ENCODE measurements at regions not wholly inside any gene's neighbourhood (a gene's known extent, or its start where the extent isn't known, plus 50 kb on each side); places are given as distances from the start of the nearest gene placed in this dataset.

GRCh38 chr6:91436448-91436847 is 849.6 kb upstream of the MAP3K7 start:
- ATAC-seq: no peak

DNA sequence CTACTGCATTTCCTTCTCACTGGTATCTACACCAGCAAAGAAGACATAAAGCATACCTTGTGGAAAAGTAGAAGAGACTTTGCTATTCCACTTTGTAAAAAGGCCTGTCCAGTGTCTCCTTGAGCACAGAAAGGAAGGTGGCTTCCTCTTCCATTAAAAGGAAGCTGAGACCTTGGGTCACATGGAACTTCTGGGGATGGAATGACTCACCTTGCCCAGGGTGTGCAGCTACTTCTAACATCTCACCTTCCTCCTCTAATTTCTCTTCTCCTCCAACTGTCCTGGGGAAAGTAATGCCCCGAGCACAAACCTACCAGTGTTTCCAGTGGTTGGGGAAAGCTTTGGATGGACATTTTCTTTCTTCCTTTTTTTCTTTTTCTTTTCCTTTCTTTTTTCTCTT is 848.8 kb upstream of the MAP3K7 start:
- ATAC-seq: no peak

DNA sequence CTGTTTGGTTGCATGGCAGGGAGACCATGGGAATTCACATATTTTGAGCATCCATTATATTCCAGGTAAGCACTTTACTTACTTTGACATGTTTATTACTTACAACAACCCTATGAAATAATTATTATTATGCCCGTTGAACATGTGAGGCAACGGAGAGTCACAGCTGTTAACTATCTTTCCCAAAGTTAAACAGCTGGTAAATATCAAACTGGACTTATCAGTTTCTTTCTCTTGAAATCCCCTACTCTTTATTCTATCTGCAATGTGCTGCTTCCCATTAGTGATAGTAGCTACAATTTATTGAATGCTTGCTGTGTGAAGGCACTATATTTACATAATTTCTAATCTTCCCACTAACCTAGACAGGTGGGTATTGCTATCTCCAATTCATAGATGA is 847.7 kb upstream of the MAP3K7 start:
- ATAC-seq: no peak

GRCh38 chr6:91433660-91434534 is 847.0 kb upstream of the MAP3K7 start:
- ATAC-seq: no peak

DNA sequence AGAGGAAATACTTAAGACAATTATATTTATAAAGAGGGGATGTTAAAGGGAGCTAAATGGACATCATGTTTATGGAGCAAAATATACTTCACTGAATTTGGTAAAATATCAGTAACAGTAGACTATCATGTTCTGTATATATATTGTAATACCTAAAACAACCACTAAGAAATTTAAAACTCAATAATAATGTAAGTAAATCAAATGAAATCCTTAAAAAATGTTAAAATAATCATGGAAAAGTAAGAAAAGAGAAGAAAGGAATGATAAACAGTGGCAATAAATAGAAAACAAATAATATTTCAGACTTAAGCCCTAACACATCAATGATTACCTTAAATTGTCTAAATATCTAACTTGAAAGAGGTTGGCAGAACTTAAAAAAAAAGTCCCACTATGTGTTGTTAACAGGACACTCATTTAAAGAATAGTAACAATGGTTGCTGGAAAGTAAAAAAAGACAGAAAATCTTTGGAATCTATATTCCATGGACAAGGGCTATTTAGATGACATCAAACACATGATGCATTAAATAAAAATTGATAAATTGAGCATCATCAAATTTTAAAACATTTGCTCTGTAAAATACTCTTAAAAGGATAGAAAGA is 842.2 kb upstream of the MAP3K7 start:
- no peak for ATAC-seq

DNA sequence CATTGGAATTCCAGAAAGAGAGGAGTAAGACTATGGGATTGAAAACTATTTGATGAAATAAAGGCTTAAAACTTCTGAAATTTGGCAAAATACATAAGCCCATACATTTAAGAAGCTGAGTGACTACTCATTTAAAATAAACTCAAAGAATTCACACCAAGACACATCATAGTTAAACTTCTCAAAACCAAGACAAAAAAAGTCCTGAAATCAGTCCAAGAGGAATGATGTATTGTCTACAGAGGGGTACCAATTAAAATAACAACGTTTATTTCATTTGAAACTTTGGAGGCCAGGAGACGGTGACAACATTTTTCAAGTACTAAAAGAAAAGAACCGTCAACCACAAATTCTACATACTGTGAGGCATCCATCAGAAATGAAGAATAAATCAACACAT is 841.4 kb upstream of the MAP3K7 start:
- no peak for ATAC-seq

DNA sequence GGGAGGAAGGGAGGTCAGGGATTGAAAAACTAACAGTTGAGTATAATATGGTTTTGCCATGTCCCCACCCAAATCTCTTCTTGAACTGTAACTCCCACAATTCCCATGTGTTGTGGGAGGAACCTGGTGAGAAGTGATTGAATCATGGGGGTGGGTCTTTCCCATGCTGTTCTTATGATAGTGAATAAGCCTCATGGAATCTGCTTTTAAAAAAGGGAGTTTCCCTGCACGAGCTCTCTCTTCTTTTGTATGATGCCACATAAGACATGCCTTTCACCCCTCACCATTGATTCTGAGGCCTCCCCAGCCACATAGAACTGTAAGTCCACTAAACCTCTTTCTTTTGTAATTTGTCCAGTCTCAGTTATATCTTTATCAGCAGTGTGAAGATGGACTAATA is 833.4 kb upstream of the MAP3K7 start:
- no peak for ATAC-seq

DNA sequence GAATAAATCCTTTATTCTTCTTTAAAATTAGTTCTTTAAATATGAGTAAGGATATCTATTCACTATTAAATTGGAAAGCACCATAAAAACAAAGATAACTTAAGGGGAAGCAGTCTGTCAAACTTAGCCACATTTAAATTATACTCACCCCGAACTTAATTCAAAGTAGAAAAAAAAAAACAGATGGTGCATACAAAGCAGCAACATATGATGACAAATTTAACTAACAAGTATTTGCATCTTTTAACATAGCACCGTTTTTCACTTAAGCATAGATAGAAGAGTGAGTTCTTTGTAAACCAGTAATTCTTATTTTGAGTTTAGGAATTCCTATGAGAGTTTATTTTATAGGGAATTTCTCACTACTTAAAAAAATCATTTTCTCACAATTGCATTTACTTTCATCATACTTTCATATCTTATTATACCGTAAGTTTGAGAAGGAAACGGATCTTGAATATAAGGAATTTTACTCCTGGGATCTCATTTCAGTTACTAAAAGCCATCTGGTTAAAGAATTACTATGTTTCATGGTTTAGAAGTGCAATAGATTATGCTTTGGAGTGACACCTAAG is 828.2 kb upstream of the MAP3K7 start:
- ATAC-seq: no peak

- no peak for ATAC-seq
Measured at GRCh38 chr6:91412532-91412931, 825.7 kb upstream of the MAP3K7 start.

DNA sequence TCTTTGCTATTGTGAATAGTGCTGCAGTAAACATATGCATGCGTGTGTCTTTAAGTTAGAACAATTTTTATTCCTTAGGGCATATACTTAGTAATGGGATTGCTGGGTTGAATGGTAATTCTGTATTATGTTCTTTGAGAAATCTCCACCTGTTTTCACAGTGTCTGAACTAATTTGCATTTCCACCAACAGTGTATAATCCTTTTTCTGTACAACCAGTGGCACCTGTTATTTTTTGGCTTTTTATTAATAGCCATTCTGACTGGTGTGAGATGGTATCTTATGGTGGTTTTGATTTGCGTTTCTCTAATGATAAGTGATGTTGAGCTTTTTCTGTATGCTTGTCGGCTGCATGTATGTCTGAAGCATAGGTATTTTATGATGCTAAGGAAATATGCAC is 820.8 kb upstream of the MAP3K7 start:
- no peak for ATAC-seq

- no peak for ATAC-seq
Measured at GRCh38 chr6:91392951-91393350, 806.1 kb upstream of the MAP3K7 start.

DNA sequence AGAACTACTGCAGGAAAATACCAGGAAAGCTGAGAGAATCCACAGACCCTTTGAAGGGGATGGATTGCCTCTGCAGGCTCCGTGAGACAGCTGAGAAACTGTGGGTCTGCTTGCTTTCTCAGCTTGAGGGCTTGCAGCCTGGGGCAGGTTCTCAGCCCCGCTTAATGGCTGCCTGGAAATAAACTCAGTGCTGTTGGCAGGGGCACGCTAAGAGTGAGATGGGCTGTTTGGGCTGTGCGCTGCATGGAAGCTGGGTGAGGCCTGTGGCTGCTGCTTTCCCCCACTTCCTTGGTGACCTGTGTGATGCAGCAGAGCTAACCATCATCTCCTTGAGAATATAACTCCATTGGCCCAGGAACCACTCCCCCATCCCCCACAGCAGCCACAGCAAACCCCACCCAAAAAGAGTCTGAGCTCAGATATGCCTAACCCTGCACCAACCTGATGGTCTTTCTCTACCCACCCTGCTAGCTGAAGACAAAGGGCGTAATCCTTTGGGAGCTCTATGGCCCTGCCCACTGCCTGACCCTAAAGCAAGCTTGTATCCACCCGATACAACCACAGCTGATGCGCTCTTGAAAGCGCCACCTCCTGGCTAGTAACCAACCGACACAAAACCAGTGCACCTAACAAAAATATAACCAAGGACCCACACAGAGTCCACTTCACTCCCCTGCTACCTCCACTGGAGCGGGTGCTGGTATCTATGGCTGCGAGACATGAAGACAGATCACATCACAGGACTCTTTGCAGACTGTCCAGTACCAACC is 800.6 kb upstream of the MAP3K7 start:
- no peak for ATAC-seq

DNA sequence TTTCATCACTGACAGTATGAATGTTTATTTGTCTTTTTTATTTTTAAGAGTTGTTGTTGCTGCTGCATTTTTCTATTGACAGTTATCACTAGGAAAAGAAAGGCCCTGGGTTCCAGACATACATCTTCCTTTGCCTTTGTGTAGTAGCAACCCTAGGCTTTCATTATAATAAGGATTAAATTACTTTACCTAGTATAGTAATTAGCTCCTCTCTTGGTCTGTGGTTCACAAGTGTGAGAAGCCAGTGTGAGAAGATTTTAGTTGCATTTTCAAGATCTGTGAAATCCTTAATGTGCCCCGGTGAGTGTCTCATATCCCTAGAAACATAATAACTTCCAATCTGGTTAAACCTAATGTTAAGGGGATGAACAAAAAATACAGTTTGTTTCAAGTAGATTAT is 799.3 kb upstream of the MAP3K7 start:
- ATAC-seq: no peak

GRCh38 chr6:91383207-91383606 is 796.3 kb upstream of the MAP3K7 start:
- no peak for ATAC-seq

DNA sequence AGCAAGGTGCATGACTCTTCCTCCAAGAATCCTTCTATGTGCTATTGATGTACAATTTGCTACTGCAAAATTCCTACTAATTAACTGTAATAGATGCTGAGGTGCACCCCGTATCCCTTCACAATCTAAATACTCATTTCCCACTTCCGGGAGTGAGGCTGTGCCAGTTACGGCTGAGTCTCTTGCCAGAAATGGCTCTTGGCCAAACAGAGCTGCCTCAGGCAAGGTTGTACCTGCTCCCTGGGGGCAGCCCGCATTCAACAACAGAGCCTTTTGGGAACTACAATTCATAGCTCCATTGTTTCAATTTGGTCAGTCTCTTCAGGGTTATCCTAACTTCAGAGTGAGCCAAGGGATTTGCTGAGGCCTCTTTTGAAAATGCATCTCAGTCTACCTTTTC is 789.8 kb upstream of the MAP3K7 start:
- no peak for ATAC-seq

DNA sequence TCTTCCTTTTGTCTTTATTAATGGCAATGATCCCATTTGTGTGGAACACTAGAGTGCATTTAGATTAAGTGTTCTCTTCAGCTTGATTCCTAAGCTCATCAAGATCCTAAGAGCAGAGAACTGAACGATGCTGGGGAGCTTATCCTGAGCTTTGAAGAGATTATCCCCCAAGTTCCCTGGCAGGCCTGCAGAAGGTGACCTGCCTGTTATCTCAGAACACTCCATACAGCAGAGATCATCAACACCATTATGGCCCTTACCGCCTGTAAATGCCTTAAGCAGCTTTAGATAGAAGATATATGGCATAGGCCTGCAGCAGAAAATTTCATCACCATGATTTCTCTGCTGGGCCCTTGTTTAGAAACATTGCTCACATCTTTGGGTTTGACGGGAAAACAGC is 779.9 kb upstream of the MAP3K7 start:
- no peak for ATAC-seq

- ATAC-seq: no peak
Measured at GRCh38 chr6:91358986-91359385, 772.1 kb upstream of the MAP3K7 start.

GRCh38 chr6:91352878-91353277 is 766.0 kb upstream of the MAP3K7 start:
- no peak for ATAC-seq

DNA sequence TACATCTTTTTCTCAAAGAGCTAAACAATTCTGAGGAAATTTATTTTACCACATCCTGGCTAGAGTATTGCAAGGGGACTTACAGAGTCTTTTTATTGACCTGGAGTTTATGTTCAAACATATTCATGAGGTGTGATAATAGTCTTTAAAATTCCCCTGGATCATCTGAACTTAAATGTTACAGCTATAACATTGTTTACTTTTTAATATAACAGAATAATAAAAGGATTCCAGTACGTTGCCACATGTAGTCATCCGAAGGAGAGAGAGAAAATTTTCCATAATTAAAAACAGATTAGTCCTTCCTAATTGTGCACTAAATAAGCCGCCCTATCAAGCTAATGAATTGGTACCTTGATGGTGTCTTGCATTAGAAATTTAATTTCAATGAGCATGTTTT is 765.4 kb upstream of the MAP3K7 start:
- ATAC-seq: no peak

DNA sequence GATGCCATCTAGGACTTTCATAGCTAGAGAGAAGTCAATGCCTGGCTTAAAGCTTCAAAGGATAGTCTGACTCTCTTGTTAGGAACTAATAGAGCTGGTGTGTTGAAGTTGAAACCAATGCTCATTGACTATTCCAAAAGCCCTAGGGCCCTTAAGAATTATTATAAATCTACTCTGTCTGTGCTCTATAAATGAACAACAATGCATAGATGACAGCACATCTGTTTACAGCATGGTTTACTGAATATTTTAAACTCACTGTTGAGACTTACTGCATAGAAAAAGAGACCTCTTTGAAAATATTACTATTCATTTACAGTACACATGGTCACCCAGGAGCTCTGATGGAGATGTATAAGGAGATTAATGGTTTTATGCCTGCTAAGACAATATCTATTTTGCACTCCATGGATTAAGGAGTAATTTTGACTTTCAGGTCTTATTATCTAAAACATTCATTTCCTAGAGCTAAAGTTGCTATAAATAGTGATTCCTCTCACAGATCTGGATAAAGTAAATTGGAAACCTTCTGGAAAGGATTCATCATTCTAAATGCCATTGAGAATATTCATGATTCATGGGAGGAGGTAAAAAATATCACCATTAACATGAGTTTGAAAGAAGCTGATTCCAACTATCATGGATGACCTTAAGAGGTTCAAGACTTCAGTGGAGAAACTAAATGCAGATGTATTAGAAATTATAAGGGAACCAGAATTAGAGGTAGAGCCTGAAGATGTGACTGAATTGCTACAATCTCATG is 763.5 kb upstream of the MAP3K7 start:
- no peak for ATAC-seq

DNA sequence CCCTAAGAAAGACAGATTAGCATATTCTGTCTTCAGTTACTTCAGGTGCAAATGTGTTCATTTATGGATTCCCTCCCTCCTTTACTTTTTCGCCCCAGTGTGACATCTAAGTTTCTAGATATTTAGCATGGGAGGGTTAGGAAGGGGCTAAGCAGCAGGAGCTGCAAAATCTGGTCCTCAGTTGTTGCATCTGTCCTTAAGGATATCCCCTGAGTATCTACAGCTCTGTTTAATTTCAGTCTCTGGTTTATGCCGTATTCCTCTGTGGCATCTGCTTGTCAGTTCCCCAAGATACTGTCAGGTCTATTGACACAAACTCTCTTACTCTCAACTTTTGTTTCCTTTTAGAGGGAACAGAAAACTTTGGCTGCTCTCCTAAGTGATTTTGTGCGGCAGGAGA is 754.6 kb upstream of the MAP3K7 start:
- ATAC-seq: no peak

GRCh38 chr6:91340896-91341395 is 754.1 kb upstream of the MAP3K7 start:
- no peak for ATAC-seq

Data from activated CD4-positive, CD25-positive, alpha-beta regulatory T cell treated with anti-CD3 and anti-CD28 coated beads, Interleukin-2, amount 50 U/mL, for 24 hours (primary cell).